ENCODE measurements at regions not wholly inside any gene's neighbourhood (a gene's known extent, or its start where the extent isn't known, plus 50 kb on each side); places are given as distances from the start of the nearest gene placed in this dataset.

DNA sequence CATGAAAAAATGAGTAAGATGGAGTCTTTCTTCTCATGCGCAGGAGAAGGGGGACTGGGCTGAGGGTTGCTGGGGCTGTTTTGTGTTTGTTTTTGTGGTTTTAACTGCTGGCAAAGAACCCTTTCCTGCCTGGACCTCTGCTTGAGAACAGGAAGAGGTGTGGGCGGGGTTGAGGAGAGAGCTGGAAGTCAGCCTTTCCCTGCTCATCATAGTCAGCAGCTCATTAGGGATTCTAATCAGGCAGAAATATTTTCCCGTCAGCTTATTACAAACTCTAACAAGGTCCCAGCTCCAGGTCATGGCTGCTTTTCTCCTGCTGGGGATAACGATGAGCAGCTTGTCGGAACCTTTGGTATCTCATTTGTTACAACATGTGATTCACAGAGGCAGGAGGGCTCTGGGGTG is 185.0 kb upstream of the NRXN3 start:
- POLR2A ChIA-PET = no interaction called here
- peaks cover 21% of the 10 kb centered on the region for H3K27me3 Mint-ChIP-seq (ENCODE audit: insufficient read depth, unreplicated experiment)
- intact Hi-C loops (cut with micrococcal nuclease; ENCODE audit: unreplicated experiment) = no loop called here
- BruUV-seq (replicated peaks) = no TSS peak
- no peak overlapping the region for H3K4me3 Mint-ChIP-seq (ENCODE audit: unreplicated experiment)
- H3K4me1 Mint-ChIP-seq (ENCODE audit: low read depth, unreplicated experiment) = peaks cover 4% of the 10 kb centered on the region
- Histone ChIP-seq H3K4me3 (ENCODE audit: low read depth, low read length) (no peak overlapping the region), H3K9me3 (no peaks in the 10 kb centered on the region), H3K36me3 (ENCODE audit: control insufficient read depth, insufficient read depth, low read length) (no peaks in the 10 kb centered on the region), H3K4me1 (no peaks in the 10 kb centered on the region), H3K27me3 (replicated peaks; ENCODE audit: control insufficient read depth, insufficient read depth, low read length) (no peaks in the 10 kb centered on the region; the same call in none of the 2 replicates)
- TF ChIP-seq, protein P1, sequence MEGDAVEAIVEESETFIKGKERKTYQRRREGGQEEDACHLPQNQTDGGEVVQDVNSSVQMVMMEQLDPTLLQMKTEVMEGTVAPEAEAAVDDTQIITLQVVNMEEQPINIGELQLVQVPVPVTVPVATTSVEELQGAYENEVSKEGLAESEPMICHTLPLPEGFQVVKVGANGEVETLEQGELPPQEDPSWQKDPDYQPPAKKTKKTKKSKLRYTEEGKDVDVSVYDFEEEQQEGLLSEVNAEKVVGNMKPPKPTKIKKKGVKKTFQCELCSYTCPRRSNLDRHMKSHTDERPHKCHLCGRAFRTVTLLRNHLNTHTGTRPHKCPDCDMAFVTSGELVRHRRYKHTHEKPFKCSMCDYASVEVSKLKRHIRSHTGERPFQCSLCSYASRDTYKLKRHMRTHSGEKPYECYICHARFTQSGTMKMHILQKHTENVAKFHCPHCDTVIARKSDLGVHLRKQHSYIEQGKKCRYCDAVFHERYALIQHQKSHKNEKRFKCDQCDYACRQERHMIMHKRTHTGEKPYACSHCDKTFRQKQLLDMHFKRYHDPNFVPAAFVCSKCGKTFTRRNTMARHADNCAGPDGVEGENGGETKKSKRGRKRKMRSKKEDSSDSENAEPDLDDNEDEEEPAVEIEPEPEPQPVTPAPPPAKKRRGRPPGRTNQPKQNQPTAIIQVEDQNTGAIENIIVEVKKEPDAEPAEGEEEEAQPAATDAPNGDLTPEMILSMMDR (IDR thresholded peaks at IDR 0.05; ENCODE audit: insufficient read depth in 1 of 2, low read depth in 1 of 2, low read length in 1 of 2, severe bottlenecking in 1 of 2, unreplicated experiment in 1 of 2) = no peak
- peaks cover 2% of the 10 kb centered on the region for H3K36me3 Mint-ChIP-seq (ENCODE audit: insufficient read depth, unreplicated experiment)
- DNase-seq = no peak
- no peak overlapping the region for H3K27ac Mint-ChIP-seq (ENCODE audit: unreplicated experiment)
- CTCF ChIA-PET = no interaction called here
- peaks cover 12% of the 10 kb centered on the region for H3K9me3 Mint-ChIP-seq (ENCODE audit: unreplicated experiment)

DNA sequence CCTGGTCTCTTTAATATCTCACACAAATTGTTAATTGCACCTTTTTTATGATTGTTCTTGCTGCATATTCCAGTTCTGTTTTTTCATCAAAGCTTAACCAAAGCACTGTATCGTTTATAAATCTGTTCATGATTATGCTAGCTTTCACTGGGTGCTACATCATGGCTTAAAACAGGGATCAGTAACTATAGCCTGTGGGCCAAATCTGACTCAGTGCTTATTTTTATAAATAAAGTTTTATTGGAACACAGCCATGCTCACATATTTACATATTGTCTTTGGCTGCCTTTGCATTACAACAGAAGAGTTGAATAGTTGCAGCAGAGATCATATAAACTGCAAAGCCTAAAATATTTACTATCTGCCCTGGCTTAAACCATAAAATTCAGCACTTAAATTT is 183.4 kb upstream of the NRXN3 start:
- H3K4me1 Mint-ChIP-seq (ENCODE audit: low read depth, unreplicated experiment) = no peaks in the 10 kb centered on the region
- H3K9me3 Mint-ChIP-seq (ENCODE audit: unreplicated experiment) = peaks cover 12% of the 10 kb centered on the region
- POLR2A ChIA-PET = no interaction called here
- Histone ChIP-seq H3K36me3 (ENCODE audit: control insufficient read depth, insufficient read depth, low read length) (no peaks in the 10 kb centered on the region), H3K9me3 (no peaks in the 10 kb centered on the region), H3K4me1 (no peaks in the 10 kb centered on the region), H3K27me3 (replicated peaks; ENCODE audit: control insufficient read depth, insufficient read depth, low read length) (no peaks in the 10 kb centered on the region; the same call in 1 of the 2 replicates), H3K4me3 (ENCODE audit: low read depth, low read length) (no peak overlapping the region)
- H3K36me3 Mint-ChIP-seq (ENCODE audit: insufficient read depth, unreplicated experiment) = no peaks in the 10 kb centered on the region
- DNase-seq = no peak
- CTCF ChIA-PET = no interaction called here
- TF ChIP-seq, protein P1 (IDR thresholded peaks at IDR 0.05; ENCODE audit: insufficient read depth in 1 of 2, low read depth in 1 of 2, low read length in 1 of 2, severe bottlenecking in 1 of 2, unreplicated experiment in 1 of 2) = no peak
- H3K27ac Mint-ChIP-seq (ENCODE audit: unreplicated experiment) = no peak overlapping the region
- no peak overlapping the region for H3K4me3 Mint-ChIP-seq (ENCODE audit: unreplicated experiment)
- no TSS peak for BruUV-seq (replicated peaks)
- intact Hi-C loops (cut with micrococcal nuclease; ENCODE audit: unreplicated experiment) = no loop called here
- peaks cover 19% of the 10 kb centered on the region for H3K27me3 Mint-ChIP-seq (ENCODE audit: insufficient read depth, unreplicated experiment)

DNA sequence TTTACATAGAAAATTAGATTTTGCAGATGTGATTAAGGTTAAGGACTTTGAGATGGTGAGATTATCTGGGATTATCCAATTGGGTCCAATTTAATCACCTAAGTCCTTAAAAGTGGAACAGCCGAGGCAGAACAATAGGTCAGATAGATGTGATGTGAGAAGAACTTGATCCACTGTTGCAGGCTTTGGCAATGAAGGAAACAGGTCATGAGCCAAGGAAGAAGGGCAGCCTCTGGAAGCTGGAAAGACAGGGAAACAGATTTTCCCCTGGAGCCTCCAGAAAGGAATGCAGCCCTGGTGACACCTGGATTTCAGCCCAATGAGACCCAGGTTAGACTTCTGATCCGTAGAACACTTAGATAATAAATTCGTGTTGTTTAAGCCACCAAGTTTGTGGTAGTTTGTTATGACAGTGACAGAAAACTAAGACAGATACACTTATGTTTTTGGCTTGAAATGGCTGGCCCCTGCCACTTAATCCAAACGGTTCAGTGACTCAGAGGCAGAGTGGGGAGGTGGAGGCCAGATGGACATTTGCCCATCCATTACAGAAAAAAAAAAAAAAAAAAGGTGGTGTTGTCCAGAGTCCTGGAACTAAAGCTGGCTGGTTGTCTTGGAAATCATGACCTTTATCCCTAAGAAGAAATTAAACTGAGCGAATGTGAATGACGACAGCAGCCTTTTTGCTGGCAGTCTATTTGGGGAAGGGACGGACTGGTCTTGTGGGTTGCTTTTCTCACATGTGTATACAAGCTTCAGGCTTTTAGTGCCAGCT is 181.9 kb upstream of the NRXN3 start:
- POLR2A ChIA-PET = no interaction called here

More for the DNA sequence above, 181.9 kb upstream of the NRXN3 start:
- BruUV-seq (replicated peaks) = no TSS peak
- Histone ChIP-seq H3K9me3 (no peaks in the 10 kb centered on the region), H3K4me3 (ENCODE audit: low read depth, low read length) (no peak overlapping the region), H3K36me3 (ENCODE audit: control insufficient read depth, insufficient read depth, low read length) (no peaks in the 10 kb centered on the region), H3K27me3 (replicated peaks; ENCODE audit: control insufficient read depth, insufficient read depth, low read length) (no peaks in the 10 kb centered on the region), H3K4me1 (no peaks in the 10 kb centered on the region)
- intact Hi-C loops (cut with micrococcal nuclease; ENCODE audit: unreplicated experiment) = no loop called here
- TF ChIP-seq, protein P1 (IDR thresholded peaks at IDR 0.05; ENCODE audit: insufficient read depth in 1 of 2, low read depth in 1 of 2, low read length in 1 of 2, severe bottlenecking in 1 of 2, unreplicated experiment in 1 of 2) = no peak
- peaks cover 12% of the 10 kb centered on the region for H3K9me3 Mint-ChIP-seq (ENCODE audit: unreplicated experiment)
- CTCF ChIA-PET = no interaction called here
- H3K4me3 Mint-ChIP-seq (ENCODE audit: unreplicated experiment) = no peak overlapping the region
- peaks cover 19% of the 10 kb centered on the region for H3K27me3 Mint-ChIP-seq (ENCODE audit: insufficient read depth, unreplicated experiment)
- H3K4me1 Mint-ChIP-seq (ENCODE audit: low read depth, unreplicated experiment) = no peaks in the 10 kb centered on the region
- DNase-seq = no peak
- H3K27ac Mint-ChIP-seq (ENCODE audit: unreplicated experiment) = no peak overlapping the region
- no peaks in the 10 kb centered on the region for H3K36me3 Mint-ChIP-seq (ENCODE audit: insufficient read depth, unreplicated experiment)
